ENCODE measurements at regions not wholly inside any gene's neighbourhood (a gene's known extent, or its start where the extent isn't known, plus 50 kb on each side); places are given as distances from the start of the nearest gene placed in this dataset.
"Not testable (repeated sequence)": the region's sequence is repeated elsewhere in the genome, so short reads cannot be mapped to it uniquely, and the experiment has no call there.

DNA sequence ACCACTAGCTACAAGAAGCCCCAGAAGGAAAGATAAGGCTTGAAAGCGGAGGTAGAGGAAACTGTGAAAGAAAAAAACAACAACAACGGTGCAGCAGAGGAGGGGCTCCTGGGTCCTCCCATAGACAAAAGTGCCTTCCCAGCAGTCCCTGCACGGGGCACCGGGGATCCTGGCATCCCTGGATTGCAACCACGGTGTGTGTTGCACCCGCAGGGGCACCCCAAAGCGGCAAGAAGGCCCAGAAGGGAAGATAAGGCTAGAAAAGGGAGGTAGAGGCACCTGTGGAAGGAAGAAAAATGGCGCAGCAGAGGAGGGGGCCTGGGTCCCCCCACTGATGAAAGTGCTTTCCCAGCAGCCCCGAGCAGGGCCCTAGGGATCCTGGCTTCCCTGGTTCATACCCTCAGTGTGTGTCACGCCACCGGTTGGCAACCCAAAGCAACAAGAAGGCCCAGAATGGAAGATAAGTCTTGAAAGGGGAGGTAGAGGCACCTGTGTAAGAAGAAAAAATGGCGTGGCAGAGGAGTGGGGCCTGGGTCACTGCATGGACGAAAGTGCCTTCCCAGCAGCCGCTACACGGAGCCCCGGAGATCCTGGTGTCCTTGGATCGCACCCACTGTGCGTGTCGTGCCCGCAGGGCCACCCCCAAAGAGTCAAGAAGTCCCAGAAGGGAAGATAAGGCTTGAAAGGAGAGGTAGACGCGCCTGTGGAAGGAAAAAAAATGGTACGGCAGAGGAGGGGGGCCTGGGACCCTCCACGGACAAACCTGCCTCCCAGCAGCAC is 281.0 kb downstream of the ALG10 start:
- no peak for DNase-seq (ENCODE audit: low read depth, low spot score)

DNA sequence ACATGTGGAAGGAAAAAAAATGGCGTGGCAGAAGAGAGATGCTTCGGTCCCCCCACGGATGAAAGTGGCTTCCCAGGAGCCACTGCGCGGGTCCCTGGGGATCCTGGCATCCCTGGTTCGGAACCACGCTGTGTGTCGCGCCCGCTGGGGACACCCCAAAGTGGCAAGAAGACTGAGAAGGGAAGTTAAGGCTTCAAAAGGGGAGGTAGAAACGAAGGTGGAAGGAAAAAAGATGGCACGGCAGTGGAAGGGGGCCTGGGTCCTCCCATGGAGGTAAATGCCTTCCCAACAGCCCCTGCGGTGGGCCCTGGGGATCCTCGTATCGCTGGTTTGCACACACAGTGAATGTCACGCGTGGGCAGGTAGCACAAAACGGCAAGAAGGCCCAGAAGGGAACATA is 281.7 kb downstream of the ALG10 start:
- no peak for DNase-seq (ENCODE audit: low read depth, low spot score)

- no peak for DNase-seq (ENCODE audit: low read depth, low spot score)
Observed at GRCh38 chr12:34304546-34304945, 282.2 kb downstream of the ALG10 start.

GRCh38 chr12:34305176-34305575 is 282.9 kb downstream of the ALG10 start:
- DNase-seq (ENCODE audit: low read depth, low spot score): no peak

GRCh38 chr12:34306133-34306830 is 284.0 kb downstream of the ALG10 start:
- DNase-seq (ENCODE audit: low read depth, low spot score): no peak

DNA sequence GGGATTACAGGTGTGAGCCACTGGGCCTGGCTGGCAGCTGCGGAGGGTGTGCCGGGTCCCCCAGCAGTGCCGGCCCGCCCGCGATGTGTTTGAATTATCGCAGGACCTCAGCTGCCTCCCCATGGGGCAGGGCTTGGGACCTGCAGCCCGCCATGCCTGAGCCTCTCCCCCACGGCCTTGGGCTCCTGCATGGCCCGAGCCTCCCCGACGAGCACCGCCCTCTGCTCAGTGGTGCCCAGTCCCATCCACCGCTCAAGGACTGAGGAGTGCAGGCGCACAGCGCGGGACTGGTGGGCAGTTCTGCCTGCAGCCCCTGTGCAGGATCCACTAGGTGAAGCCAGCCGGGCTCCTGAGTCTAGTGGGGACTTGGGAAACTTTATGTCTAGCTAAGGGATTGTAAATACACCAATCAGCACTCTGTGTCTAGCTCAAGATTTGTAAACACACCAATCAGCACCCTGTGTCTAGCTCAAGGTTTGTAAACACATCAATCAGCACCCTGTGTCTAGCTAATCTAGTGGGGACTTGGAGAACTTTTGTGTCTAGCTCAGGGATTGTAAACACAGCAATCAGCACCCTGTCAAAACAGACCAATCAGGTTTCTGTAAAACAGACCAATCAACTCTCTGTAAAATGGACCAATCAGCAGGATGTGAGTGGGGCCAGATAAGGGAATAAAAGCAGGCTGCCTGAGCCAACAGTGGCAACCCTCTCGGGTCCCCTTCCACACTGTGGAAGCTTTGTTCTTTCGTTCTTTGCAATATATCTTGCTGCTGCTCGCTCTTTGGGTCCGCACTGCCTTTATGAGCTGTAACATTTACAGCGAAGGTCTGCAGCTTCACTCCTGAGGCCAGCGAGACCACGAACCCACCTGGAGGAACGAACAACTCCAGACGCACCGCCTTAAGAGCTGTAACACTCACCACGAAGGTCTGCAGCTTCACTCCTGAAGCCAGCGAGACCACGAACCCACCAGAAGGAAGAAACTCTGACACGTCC is 287.8 kb downstream of the ALG10 start:
- not testable (repeated sequence) for DNase-seq (ENCODE audit: low read depth, low spot score)

- DNase-seq (ENCODE audit: low read depth, low spot score): no peak
Observed at GRCh38 chr12:34311337-34311736, 289.0 kb downstream of the ALG10 start.

GRCh38 chr12:34327671-34328070 is 305.4 kb downstream of the ALG10 start:
- DNase-seq (ENCODE audit: low read depth, low spot score): no peak

DNA sequence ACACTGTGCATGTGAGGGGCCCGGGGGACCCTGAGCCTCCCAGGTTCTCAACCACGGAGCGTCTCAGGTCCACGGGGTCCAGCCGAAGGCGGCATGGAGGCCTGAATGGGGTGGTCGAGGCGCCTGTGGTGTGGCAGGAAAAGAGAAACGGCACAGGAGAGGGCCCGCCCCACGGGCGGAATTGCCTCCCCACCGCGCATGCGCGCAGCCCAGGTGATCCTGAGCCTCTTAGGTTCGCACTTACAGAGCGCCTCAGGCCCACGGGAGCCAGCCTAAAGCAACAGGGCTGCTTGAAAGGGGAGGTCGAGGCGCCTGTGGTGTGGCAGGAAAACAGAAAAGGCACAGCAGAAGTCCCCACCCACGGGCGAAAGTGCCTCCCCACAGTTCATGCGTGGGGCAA is 311.0 kb downstream of the ALG10 start:
- DNase-seq (ENCODE audit: low read depth, low spot score): no peak

DNA sequence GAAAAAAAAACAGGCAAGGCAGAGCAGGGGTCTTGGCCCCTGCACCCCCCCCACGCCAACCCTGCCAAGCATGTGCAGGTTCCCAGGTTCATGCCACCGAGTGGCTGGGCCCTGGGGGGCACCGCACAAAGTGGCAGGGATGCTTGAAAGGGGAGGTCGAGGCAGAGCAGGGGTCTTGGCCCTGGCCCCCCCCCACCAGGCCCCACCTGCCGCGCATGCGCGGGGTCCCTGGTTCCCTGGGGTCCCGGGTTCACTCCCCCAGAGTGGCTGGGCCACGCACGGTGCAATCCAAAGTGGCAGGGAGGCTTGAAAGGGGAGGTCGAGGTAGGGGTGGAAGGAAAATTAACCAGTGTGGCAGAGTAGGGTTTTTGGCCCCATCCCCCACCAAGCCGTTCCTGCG is 312.2 kb downstream of the ALG10 start:
- no peak for DNase-seq (ENCODE audit: low read depth, low spot score)

DNA sequence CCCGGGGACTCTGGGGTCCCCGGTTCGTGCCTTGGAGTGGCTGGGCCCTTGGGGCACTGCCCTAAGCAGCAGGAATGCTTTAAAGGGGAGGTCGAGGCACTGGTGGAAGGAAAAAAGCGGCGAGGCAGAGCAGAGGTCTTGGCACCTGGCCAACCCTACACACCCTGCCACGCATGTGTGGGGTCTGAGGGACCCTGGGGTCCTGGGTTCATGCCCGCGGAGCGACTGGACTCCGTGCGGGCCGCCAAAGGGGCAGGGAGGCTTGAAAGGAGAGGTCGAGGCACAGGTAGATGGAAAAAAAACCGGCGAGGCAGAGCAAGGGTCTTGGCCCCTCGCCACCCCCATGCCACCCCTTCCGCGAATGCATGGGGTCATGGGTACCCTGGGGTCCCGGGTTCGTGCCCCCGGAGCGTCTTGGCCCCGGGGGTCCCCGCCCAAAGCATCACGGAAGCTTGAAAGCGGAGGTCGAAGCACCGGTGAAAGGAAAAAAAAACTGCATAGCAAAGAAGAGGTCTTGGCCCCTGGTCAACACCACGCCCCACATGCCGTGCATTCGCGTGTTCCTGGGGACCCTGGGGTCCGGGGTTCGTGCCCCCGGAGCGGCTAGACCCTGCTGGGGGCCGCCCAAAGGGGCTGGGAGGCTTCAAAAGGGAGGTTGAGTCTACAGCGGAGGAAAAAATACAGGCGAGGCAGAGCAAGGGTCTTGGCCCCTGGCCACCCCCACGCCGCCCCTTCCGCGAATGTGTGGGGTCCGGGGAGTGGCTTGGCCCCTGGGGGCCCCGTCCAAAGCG is 312.9 kb downstream of the ALG10 start:
- DNase-seq (ENCODE audit: low read depth, low spot score): no peak

GRCh38 chr12:34335819-34336262 is 313.5 kb downstream of the ALG10 start:
- DNase-seq (ENCODE audit: low read depth, low spot score): no peak

DNA sequence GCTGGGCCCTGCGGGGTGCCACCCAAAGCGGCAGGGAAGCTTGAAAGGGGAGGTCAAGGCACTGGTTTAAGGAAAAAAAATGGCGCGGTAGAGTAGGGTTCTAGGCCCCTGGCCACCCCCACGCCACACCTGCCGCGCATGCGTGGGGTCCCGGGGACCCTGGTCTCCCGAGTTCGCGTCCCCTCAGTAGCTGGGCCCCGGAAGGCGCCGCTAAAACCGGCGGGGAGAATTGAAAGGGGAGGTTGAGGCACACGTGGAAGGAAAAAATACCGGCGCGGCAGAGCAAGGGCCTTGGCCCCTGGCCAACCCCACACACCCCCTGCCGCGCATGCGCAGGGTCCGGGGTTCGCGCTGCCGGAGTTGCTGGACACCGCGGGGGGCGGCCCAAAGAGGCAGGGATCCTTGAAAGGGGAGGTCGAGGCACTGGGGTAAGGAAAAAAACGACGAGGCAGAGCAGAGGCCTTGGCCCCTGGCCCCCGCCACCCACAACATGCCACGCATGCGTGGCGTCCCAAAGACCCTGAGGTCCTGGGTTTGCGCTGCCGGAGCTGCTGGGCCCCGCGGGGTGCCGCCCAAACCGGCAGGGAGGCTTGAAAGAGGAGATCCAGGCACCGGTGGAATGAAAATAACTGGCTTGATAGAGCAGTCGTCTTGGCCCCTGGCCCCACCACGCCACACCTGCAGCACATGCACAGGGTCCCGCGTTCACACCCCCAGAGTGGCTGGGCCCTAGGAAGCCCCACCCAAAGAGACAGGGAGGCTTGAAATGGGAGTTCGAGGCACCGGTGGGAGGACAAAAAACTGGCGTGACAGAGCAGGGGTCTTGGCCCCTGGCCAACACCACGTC is 314.5 kb downstream of the ALG10 start:
- no peak for DNase-seq (ENCODE audit: low read depth, low spot score)

- no peak for DNase-seq (ENCODE audit: low read depth, low spot score)
Observed at GRCh38 chr12:34338751-34339150, 316.5 kb downstream of the ALG10 start.

- no peak for DNase-seq (ENCODE audit: low read depth, low spot score)
Observed at GRCh38 chr12:34339922-34340321, 317.6 kb downstream of the ALG10 start.

DNA sequence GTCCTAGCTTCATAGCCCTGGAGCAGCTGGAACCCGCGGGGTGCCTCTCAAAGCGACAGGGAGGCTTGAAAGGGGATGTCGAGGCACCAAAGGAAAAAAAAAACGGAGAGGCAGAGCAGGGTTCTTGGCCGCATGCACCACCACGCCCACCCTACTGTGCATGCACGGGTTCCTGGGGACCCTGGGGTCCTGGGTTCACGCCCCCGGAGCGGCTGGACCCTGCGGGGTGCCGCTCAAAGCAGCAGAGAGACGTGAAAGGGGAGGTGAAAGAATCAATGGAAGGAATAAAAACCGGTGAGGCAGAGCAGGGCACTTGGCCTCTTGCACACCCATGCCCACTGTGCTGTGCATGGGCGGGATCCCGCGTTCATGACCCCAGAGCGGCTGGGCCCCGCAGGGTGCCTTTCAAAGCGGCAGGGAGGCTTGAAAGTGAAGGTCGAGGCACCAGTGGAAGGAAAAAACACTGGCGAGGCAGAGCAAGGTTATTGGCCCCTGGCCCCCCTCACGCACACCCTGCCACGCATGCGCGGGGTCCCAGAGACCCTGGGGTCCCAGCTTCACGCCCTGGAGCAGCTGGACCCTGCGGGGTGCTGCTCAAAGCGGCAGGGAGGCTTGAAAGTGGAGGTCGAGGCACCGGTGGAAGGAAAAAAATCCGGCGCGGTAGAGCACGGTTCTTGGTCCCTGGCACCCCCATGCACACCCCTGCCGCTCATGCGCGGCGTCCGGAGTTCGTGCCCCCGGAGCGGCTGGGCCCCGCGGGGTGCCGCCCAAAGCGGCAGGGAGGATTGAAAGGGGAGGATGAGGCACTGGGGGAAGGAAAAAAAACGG is 318.5 kb downstream of the ALG10 start:
- no peak for DNase-seq (ENCODE audit: low read depth, low spot score)

DNA sequence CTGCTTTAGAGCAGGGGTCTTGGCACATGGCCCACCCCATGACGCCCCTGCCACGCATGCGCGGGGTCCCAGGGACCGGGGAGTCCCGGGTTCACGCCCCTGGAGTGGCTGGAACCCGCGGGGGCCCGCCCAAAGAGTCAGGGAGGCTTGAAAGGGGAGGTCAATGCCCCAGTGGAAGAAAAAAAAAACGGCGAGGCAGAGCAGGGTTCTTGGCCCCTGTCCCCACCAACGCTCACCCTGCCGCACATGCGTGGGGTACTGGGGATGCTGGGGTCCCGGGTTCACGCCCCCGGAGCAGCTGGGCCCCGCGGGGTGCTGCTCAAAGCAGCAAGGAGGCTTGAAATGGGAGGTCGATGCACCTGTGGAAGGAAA is 319.1 kb downstream of the ALG10 start:
- DNase-seq (ENCODE audit: low read depth, low spot score): no peak

DNA sequence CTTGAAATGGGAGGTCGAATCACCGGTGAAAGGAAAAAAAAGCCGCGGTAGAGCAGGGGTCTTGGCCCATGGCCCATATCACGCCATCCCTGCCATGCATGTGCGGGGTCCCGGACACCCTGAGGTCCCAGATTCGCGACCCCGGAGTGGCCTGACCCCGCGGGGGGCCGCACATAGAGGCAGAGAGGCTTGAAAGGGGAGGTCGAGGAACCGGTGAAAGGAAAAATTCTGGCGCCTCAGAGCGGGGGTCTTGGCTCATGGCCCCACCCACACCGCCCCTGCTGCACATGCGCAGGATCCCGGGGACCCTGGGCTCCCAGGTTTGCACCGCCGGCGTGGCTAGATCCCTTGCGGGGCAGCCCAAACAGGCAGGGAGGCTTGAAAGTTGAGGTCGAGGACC is 319.8 kb downstream of the ALG10 start:
- no peak for DNase-seq (ENCODE audit: low read depth, low spot score)

DNA sequence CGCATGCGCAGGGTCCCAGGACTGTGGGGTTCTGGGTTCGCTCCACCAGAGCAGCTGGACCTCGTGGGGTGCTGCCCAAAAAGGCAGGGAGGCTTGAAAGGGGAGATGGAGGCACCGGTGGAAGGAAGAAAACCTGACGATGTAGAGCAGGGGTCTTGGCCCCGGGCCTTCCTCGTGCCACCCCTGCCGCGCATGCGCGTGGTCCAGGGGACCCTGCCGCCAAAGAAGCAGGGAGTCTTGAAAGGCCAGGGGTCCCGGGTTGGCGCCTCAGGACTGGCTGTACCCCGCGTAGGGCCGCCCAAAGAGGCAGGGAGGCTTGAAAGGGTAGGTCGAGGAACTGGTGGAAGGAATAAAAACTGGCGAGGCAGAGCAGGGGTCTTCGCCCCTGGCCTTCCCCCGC is 321.0 kb downstream of the ALG10 start:
- no peak for DNase-seq (ENCODE audit: low read depth, low spot score)

Measured in pulmonary artery endothelial cell (primary cell).